Smooth muscle cell (in vitro differentiated cells): ENCODE measurements at regions not wholly inside any gene's neighbourhood (a gene's known extent, or its start where the extent isn't known, plus 50 kb on each side); places are given as distances from the start of the nearest gene placed in this dataset.

Experiments
- DNase-seq: peaks from one replicate; lab custom pipeline; 2025; ENCODE audit not compliant: unreplicated experiment; lab: John Stamatoyannopoulos, UW
- H2AFZ ChIP-seq: fragments of 200-600 bp; sonication (generic); 2 replicates; pipeline ENCODE4 v1.6.0; 2016; ENCODE audit warnings: antibody characterized with exemption, low read depth, mild to moderate bottlenecking
- H3F3A ChIP-seq: fragments of 200-600 bp; sonication (generic); 2 replicates; pipeline ENCODE4 v1.6.0; 2017; ENCODE audit warnings: antibody characterized with exemption, low read depth
- H3K27ac ChIP-seq: fragments of 200-600 bp; sonication (generic); 2 replicates; pipeline ENCODE4 v1.5.1; 2016; ENCODE audit warnings: low read depth, mild to moderate bottlenecking
- H3K27me3 ChIP-seq: fragments of 200-600 bp; sonication (generic); 2 replicates; pipeline ENCODE4 v1.6.1; 2016; ENCODE audit warnings: low read depth, mild to moderate bottlenecking
- H3K36me3 ChIP-seq: fragments of 200-600 bp; sonication (generic); 2 replicates; pipeline ENCODE4 v1.5.1; 2016; ENCODE audit warnings: low read depth
- H3K4me1 ChIP-seq: fragments of 200-600 bp; sonication (generic); 2 replicates; pipeline ENCODE4 v1.5.1; 2016; ENCODE audit warnings: low read depth
- H3K4me2 ChIP-seq: fragments of 200-600 bp; sonication (generic); 2 replicates; pipeline ENCODE4 v1.6.0; 2016; ENCODE audit warnings: mild to moderate bottlenecking
- H3K4me3 ChIP-seq: fragments of 200-600 bp; sonication (generic); 2 replicates; pipeline ENCODE4 v1.5.1; 2016; ENCODE audit warnings: mild to moderate bottlenecking
- H3K79me2 ChIP-seq: fragments of 200-600 bp; sonication (generic); 2 replicates; pipeline ENCODE4 v1.6.0; 2016; ENCODE audit warnings: low read depth, mild to moderate bottlenecking
- H3K9ac ChIP-seq: fragments of 200-600 bp; sonication (generic); 2 replicates; pipeline ENCODE4 v1.6.0; 2016; ENCODE audit warnings: low read depth
- H3K9me3 ChIP-seq: fragments of 200-600 bp; sonication (generic); replicated peaks from 2 replicates; pipeline ENCODE4 v1.5.1; 2016; ENCODE audit warnings: low read depth
- H4K20me1 ChIP-seq: fragments of 200-600 bp; sonication (generic); 2 replicates; pipeline ENCODE4 v1.6.0; 2016; ENCODE audit warnings: low read depth
- CTCF ChIP-seq: fragments of 200-600 bp; sonication (generic); IDR thresholded peaks from 2 replicates; pipeline ENCODE4 v1.5.1; 2017; ENCODE audit warnings: borderline replicate concordance, mild to moderate bottlenecking, antibody characterized with exemption; ENCODE audit not compliant: insufficient read depth, poor library complexity, severe bottlenecking
- WGBS: methylation state at CpG from one replicate; pipeline ENCODE4 v1.1.7; 2016; ENCODE audit warnings: low lambda C conversion rate; 5-methylcytosine and 5-hydroxymethylcytosine counted together

- 93% methylated on average over 4 of the region's 4 CpGs for WGBS
- Histone ChIP-seq H3K4me2 (no peak overlapping the region), H3K79me2 (no peaks in the 10 kb centered on the region), H3K4me3 (no peak overlapping the region), H2AFZ (no peak overlapping the region), H3F3A (no peaks in the 10 kb centered on the region), H3K36me3 (no peaks in the 10 kb centered on the region), H3K9me3 (no peaks in the 10 kb centered on the region), H3K27me3 (no peaks in the 10 kb centered on the region), H3K4me1 (no peaks in the 10 kb centered on the region), H4K20me1 (no peaks in the 10 kb centered on the region), H3K9ac (no peak overlapping the region), H3K27ac (no peak overlapping the region)
- no peak for DNase-seq
- no peak for TF ChIP-seq CTCF
Measured at GRCh38 chr9:108525186-108525585, 330.6 kb downstream of the ACTL7B start.

GRCh38 chr9:108521063-108521590, 334.7 kb downstream of the ACTL7B start:
- Histone ChIP-seq H3K4me2 (no peak overlapping the region), H3K27me3 (no peaks in the 10 kb centered on the region), H3F3A (no peaks in the 10 kb centered on the region), H2AFZ (no peak overlapping the region), H3K27ac (no peak overlapping the region), H3K79me2 (no peaks in the 10 kb centered on the region), H3K9me3 (no peaks in the 10 kb centered on the region), H3K4me1 (no peaks in the 10 kb centered on the region), H3K36me3 (no peaks in the 10 kb centered on the region), H3K4me3 (no peak overlapping the region), H4K20me1 (no peaks in the 10 kb centered on the region), H3K9ac (no peak overlapping the region)
- no peak for TF ChIP-seq CTCF
- 78% methylated on average over 2 of the region's 2 CpGs for WGBS
- DNase-seq: no peak

- DNase-seq: no peak
- Histone ChIP-seq H2AFZ (no peak overlapping the region), H3K9ac (no peak overlapping the region), H3F3A (no peaks in the 10 kb centered on the region), H3K4me3 (no peak overlapping the region), H3K36me3 (no peaks in the 10 kb centered on the region), H3K79me2 (no peaks in the 10 kb centered on the region), H3K4me1 (no peaks in the 10 kb centered on the region), H3K4me2 (no peak overlapping the region), H3K9me3 (no peaks in the 10 kb centered on the region), H4K20me1 (no peaks in the 10 kb centered on the region), H3K27me3 (no peaks in the 10 kb centered on the region), H3K27ac (no peak overlapping the region)
- WGBS: 33% methylated on average over 2 of the region's 2 CpGs
- no peak for TF ChIP-seq CTCF
Measured at GRCh38 chr9:108519437-108519836, 336.3 kb downstream of the ACTL7B start.

GRCh38 chr9:108517651-108518365, 338.0 kb downstream of the ACTL7B start:
- no peaks in the 10 kb centered on the region for H3K36me3 ChIP-seq
- no peak for TF ChIP-seq CTCF
- 60% methylated on average over 9 of the region's 9 CpGs for WGBS
- H3K79me2 ChIP-seq: no peaks in the 10 kb centered on the region
- no peaks in the 10 kb centered on the region for H3F3A ChIP-seq
- no peaks in the 10 kb centered on the region for H3K9me3 ChIP-seq
- H3K27me3 ChIP-seq: no peaks in the 10 kb centered on the region
- H3K4me2 ChIP-seq: peak overlapping the region; percentile 66
- H2AFZ ChIP-seq: no peak overlapping the region
- no peak overlapping the region for H3K4me3 ChIP-seq
- H3K4me1 ChIP-seq: no peaks in the 10 kb centered on the region
- H3K27ac ChIP-seq: no peak overlapping the region
- H4K20me1 ChIP-seq: no peaks in the 10 kb centered on the region
- no peak overlapping the region for H3K9ac ChIP-seq
- no peak for DNase-seq
